ENCODE measurements at regions not wholly inside any gene's neighbourhood (a gene's known extent, or its start where the extent isn't known, plus 50 kb on each side); places are given as distances from the start of the nearest gene placed in this dataset.

- DNase-seq = no peak
- Histone ChIP-seq H3K36me3 (no peaks in the 10 kb centered on the region), H3K9me3 (no peaks in the 10 kb centered on the region), H3K4me1 (no peaks in the 10 kb centered on the region), H3K27me3 (no peaks in the 10 kb centered on the region), H3K27ac (no peak overlapping the region), H3K4me3 (no peak overlapping the region)
- TF ChIP-seq CTCF (IDR thresholded peaks at IDR 0.05) = no peak
- intact Hi-C loops (cut with DNase I; ENCODE audit: low total_unique reads) = no loop called here
These were observed 194.3 kb downstream of the MTX2 start for GRCh38 chr2:176463546-176463945.

- no peak for DNase-seq
- no peak overlapping the region for H3K4me3 ChIP-seq
- H3K27ac ChIP-seq = no peak overlapping the region
- no peak for TF ChIP-seq CTCF (IDR thresholded peaks at IDR 0.05)
- no peaks in the 10 kb centered on the region for H3K9me3 ChIP-seq
- H3K27me3 ChIP-seq = no peaks in the 10 kb centered on the region
- H3K4me1 ChIP-seq = no peaks in the 10 kb centered on the region
- H3K36me3 ChIP-seq = no peaks in the 10 kb centered on the region
- intact Hi-C loops (cut with DNase I; ENCODE audit: low total_unique reads) = no loop called here
These were observed 195.8 kb downstream of the MTX2 start for GRCh38 chr2:176464886-176465564.

- Histone ChIP-seq H3K36me3 (no peaks in the 10 kb centered on the region), H3K4me1 (no peaks in the 10 kb centered on the region), H3K4me3 (no peak overlapping the region), H3K27me3 (peaks cover 0 to 2% of the 10 kb centered on the region in 2 donors), H3K9me3 (no peaks in the 10 kb centered on the region), H3K27ac (no peak overlapping the region)
- TF ChIP-seq CTCF (IDR thresholded peaks at IDR 0.05) = no peak
- DNase-seq = no peak
- intact Hi-C loops (cut with DNase I; ENCODE audit: low total_unique reads) = no loop called here
These were observed 197.7 kb downstream of the MTX2 start for GRCh38 chr2:176466918-176467452.

- peaks cover 0 to 2% of the 10 kb centered on the region in 2 donors for H3K27me3 ChIP-seq
- H3K36me3 ChIP-seq = no peaks in the 10 kb centered on the region
- no peak for DNase-seq
- TF ChIP-seq CTCF (IDR thresholded peaks at IDR 0.05) = no peak
- H3K27ac ChIP-seq = no peak overlapping the region
- no peaks in the 10 kb centered on the region for H3K4me1 ChIP-seq
- H3K9me3 ChIP-seq = no peaks in the 10 kb centered on the region
- intact Hi-C loops (cut with DNase I; ENCODE audit: low total_unique reads) = no loop called here
- H3K4me3 ChIP-seq = no peak overlapping the region
These were observed 198.4 kb downstream of the MTX2 start for GRCh38 chr2:176467595-176467994.

GRCh38 chr2:176468457-176469113 is 199.3 kb downstream of the MTX2 start:
- no peak overlapping the region for H3K27ac ChIP-seq
- intact Hi-C loops (cut with DNase I; ENCODE audit: low total_unique reads) = no loop called here
- H3K4me1 ChIP-seq = peaks cover 0 to 5% (median 0%) of the 10 kb centered on the region in 4 donors
- H3K36me3 ChIP-seq = no peaks in the 10 kb centered on the region
- no peaks in the 10 kb centered on the region for H3K9me3 ChIP-seq
- peaks cover 0 to 2% of the 10 kb centered on the region in 2 donors for H3K27me3 ChIP-seq
- TF ChIP-seq CTCF (IDR thresholded peaks at IDR 0.05) = no peak
- no peak overlapping the region for H3K4me3 ChIP-seq
- DNase-seq = no peak

Measured in tibial artery (tissue), 4 donors.